Stomach (tissue), 4 donors: ENCODE measurements at regions not wholly inside any gene's neighbourhood (a gene's known extent, or its start where the extent isn't known, plus 50 kb on each side); places are given as distances from the start of the nearest gene placed in this dataset.

Source experiments
- CTCF ChIP-seq, 7 experiments: fragments of 450-650 bp in 4 of 7; fragments of 200-600 bp in 3 of 7; sonication (generic) in 3 of 7; IDR thresholded peaks; one replicate each; pipeline ENCODE4 v1.5.1; 2016 to 2019; ENCODE audit warnings: antibody characterized with exemption in 7 of 7, control low read depth in 2 of 7, mild to moderate bottlenecking in 1 of 7
- EP300 ChIP-seq: sonication (generic); formaldehyde crosslinking; IDR thresholded peaks from one replicate; pipeline ENCODE4 v1.6.1; 2017; ENCODE audit warnings: antibody characterized with exemption
- POLR2A ChIP-seq, 4 donors: fragments of 450-650 bp; IDR thresholded peaks; one replicate each; pipeline ENCODE4 v1.6.1; 2016; ENCODE audit warnings: antibody characterized with exemption in 4 of 4, control low read depth in 2 of 4, mild to moderate bottlenecking in 1 of 4, moderate library complexity in 1 of 4

DNA sequence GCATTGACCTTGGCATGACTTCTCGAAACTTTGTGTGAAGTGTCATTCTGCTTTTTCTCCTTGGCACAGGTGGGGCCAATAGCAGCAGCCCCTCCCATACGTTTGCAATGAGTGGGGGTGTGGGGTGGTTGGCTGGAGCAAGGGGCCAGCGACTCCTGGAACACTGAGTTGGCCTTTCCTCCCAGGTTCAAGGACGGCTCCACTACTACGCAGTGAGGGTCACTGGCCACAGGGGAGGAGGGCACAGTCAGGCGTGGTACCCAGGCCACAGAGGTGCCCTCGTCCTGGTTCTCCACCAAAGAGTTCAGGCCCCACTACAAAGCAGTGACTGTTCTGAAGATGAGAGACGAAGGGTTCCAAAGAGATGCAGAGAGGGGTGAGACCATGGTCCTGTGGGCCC is 70.6 kb upstream of the OTOS start:
- TF ChIP-seq POLR2A (IDR thresholded peaks at IDR 0.05) (no peak), CTCF (IDR thresholded peaks at IDR 0.05) (no peak), EP300 (no peak)
